Ovary (tissue), 7 donors: ENCODE measurements at regions not wholly inside any gene's neighbourhood (a gene's known extent, or its start where the extent isn't known, plus 50 kb on each side); places are given as distances from the start of the nearest gene placed in this dataset.

ENCODE experiments used
- DNase-seq, 5 donors: peaks; one replicate each; pipeline ENCODE4 v3.0.0-alpha.2; 2019 to 2020
- H3K27ac ChIP-seq, 2 donors: fragments of 200-600 bp; one replicate each; pipeline versions ENCODE4 v1.5.1 to v1.8.0; 2019 to 2022
- H3K27me3 ChIP-seq: fragments of 200-600 bp; one replicate; pipeline ENCODE4 v1.8.0; 2022
- H3K36me3 ChIP-seq: fragments of 200-600 bp; sonication (generic); one replicate; pipeline ENCODE4 v1.5.1; 2019
- H3K4me1 ChIP-seq: one replicate; pipeline ENCODE4 v1.8.1; 2013; ENCODE audit warnings: mild to moderate bottlenecking, moderate library complexity; ENCODE audit not compliant: insufficient read depth
- H3K4me3 ChIP-seq: fragments of 200-600 bp; sonication (generic); one replicate; pipeline ENCODE4 v1.5.1; 2017
- H3K9me3 ChIP-seq, 2 donors: fragments of 200-600 bp in 1 of 2; sonication (generic) in 1 of 2; one replicate each; pipeline versions ENCODE4 v1.5.1 to v1.8.1; 2013 to 2019; ENCODE audit warnings: mild to moderate bottlenecking in 1 of 2, moderate library complexity in 1 of 2
- EP300 ChIP-seq: sonication (generic); formaldehyde crosslinking; IDR thresholded peaks from one replicate; pipeline ENCODE4 v1.6.1; 2017; ENCODE audit warnings: antibody characterized with exemption
- POLR2A ChIP-seq: fragments of 450-650 bp; IDR thresholded peaks from one replicate; pipeline ENCODE4 v1.6.1; 2017; ENCODE audit warnings: antibody characterized with exemption, mild to moderate bottlenecking, moderate library complexity
- WGBS, 3 donors: extraction: QIAGEN DNeasy Blood & Tissue Kit in 1 of 3; methylation state at CpG; one replicate each; pipeline versions ENCODE4 v1.1.5 to v1.1.7; 2013 to 2017; 5-methylcytosine and 5-hydroxymethylcytosine counted together
- intact Hi-C, 4 donors: fragments of 100-400 bp; cut with DNase I; formaldehyde crosslinking; loops; one replicate each; pipeline versions ENCODE4 v1.11.0 to v1.15.1; 2022 to 2023
- TF ChIP-seq, protein P1 (sequence below), 3 donors: fragments of 450-650 bp in 2 of 3; fragments of 200-600 bp in 1 of 3; IDR thresholded peaks; one replicate each; pipeline versions ENCODE4 v1.5.1 to v1.8.0; 2016 to 2022; ENCODE audit warnings: antibody characterized with exemption in 3 of 3, mild to moderate bottlenecking in 1 of 3
- donor health status: DM: no; HTN: no; CAD: no; lungs with moderate emphysema.
- donor health status: DM: no; HTN: no; CAD: no.
- donor health status: Bipolar disorder and iron deficiency.
- donor health status: DM: no; HTN: no; CAD: no.
- donor health status: DM: yes; HTN: yes; CAD: no.

- H3K9me3 ChIP-seq: no peaks in the 10 kb centered on the region
- no peak overlapping the region for H3K4me3 ChIP-seq
- H3K27me3 ChIP-seq: no peaks in the 10 kb centered on the region
- H3K4me1 ChIP-seq: no peaks in the 10 kb centered on the region
- H3K27ac ChIP-seq: no peak overlapping the region
- DNase-seq: no peak
- no peaks in the 10 kb centered on the region for H3K36me3 ChIP-seq
- no peak for TF ChIP-seq POLR2A
- TF ChIP-seq EP300: no peak
- TF ChIP-seq, protein P1, sequence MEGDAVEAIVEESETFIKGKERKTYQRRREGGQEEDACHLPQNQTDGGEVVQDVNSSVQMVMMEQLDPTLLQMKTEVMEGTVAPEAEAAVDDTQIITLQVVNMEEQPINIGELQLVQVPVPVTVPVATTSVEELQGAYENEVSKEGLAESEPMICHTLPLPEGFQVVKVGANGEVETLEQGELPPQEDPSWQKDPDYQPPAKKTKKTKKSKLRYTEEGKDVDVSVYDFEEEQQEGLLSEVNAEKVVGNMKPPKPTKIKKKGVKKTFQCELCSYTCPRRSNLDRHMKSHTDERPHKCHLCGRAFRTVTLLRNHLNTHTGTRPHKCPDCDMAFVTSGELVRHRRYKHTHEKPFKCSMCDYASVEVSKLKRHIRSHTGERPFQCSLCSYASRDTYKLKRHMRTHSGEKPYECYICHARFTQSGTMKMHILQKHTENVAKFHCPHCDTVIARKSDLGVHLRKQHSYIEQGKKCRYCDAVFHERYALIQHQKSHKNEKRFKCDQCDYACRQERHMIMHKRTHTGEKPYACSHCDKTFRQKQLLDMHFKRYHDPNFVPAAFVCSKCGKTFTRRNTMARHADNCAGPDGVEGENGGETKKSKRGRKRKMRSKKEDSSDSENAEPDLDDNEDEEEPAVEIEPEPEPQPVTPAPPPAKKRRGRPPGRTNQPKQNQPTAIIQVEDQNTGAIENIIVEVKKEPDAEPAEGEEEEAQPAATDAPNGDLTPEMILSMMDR (IDR thresholded peaks at IDR 0.05): no peak
- intact Hi-C loops: loop anchor here in 1 of 4 donors (10.0 kb wide), 1 partner anchor 56 kb away; no protein-coding TSS in a partner anchor
Observed at GRCh38 chr17:34720760-34721159, 141.4 kb downstream of the TMEM132E start.

DNA sequence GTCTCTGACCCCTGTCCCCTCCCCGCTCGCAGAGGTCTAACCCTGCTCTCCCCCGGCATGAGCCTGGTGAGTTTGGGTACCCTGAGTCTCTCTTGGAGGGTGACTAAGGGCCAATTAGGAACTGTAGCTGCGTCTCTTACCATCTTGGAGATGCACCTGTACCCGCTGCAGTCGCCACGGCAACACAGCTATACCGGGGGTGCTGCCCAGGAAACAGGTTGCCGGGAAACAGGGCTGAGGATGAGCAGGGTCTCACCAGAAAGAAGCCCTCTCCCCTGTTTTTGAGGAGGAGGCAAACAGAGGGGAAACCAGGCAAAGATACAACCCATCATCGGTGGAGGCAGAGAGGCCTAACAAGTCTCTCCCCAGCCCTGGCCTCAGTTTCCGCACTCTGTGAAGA is 140.2 kb downstream of the TMEM132E start:
- Histone ChIP-seq H3K9me3 (no peaks in the 10 kb centered on the region), H3K27me3 (no peaks in the 10 kb centered on the region), H3K27ac (no peak overlapping the region), H3K4me3 (no peak overlapping the region), H3K36me3 (no peaks in the 10 kb centered on the region), H3K4me1 (no peaks in the 10 kb centered on the region)
- DNase-seq: no peak
- intact Hi-C loops: no loop called here
- 74 to 86% (median 75%) methylated on average over 11 of the region's 11 CpGs for WGBS, 3 donors
- TF ChIP-seq POLR2A: no peak
- TF ChIP-seq, protein P1 (IDR thresholded peaks at IDR 0.05): no peak
- no peak for TF ChIP-seq EP300

DNA sequence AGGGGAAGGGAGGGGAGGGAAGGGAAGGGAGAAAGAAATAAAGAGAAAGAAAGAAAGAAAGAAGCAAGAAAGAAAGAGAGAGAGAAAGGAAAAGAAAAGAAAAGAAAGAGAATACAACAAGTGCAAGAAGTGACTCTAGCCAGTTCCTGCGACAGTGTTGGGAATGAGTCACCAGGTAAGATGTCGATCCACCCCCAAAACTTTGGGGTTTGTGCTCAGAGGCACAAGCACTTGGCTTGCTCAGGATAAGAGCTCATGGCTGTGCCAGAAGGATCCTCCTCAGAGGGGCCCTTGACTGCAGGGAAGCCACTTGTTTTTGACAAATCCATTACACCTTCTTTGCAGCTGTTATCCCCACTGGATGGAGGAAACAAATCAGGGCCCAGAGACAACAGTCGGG is 137.7 kb downstream of the TMEM132E start:
- no peaks in the 10 kb centered on the region for H3K4me1 ChIP-seq
- WGBS, 3 donors: 63 to 74% (median 68%) methylated on average over 3 of the region's 3 CpGs
- TF ChIP-seq, protein P1 (IDR thresholded peaks at IDR 0.05): no peak
- TF ChIP-seq POLR2A (no peak), EP300 (no peak)
- no peaks in the 10 kb centered on the region for H3K27me3 ChIP-seq
- intact Hi-C loops: no loop called here
- H3K27ac ChIP-seq: no peak overlapping the region
- no peaks in the 10 kb centered on the region for H3K9me3 ChIP-seq
- H3K4me3 ChIP-seq: no peak overlapping the region
- no peak for DNase-seq
- no peaks in the 10 kb centered on the region for H3K36me3 ChIP-seq

GRCh38 chr17:34716291-34716690 is 136.9 kb downstream of the TMEM132E start:
- intact Hi-C loops: no loop called here
- 75 to 79% (median 78%) methylated on average over 3 of the region's 3 CpGs for WGBS, 3 donors
- TF ChIP-seq, protein P1 (IDR thresholded peaks at IDR 0.05): no peak
- no peak for TF ChIP-seq POLR2A
- no peak for TF ChIP-seq EP300

DNA sequence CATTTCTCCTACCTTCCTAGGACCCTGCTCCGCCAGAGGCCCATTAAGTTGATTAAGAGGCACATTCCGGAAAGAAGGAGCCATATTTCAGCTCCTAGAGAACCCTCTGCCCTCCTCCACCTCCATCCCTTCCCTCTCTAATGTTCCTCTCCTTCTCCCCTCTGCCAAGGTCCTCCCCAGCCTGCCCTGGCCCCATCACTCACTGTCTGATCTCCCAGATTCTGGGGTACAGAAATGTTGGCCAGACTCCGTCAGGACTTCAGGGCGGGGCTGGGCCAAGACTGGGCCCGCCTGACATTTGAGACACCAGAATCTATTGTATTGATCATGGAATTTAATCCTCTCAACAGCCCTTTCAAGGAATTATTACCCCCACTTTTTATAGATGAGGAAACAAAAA is 136.1 kb downstream of the TMEM132E start:
- H3K27ac ChIP-seq: no peak overlapping the region
- DNase-seq: no peak
- intact Hi-C loops: no loop called here
- H3K36me3 ChIP-seq: no peaks in the 10 kb centered on the region
- no peaks in the 10 kb centered on the region for H3K9me3 ChIP-seq
- no peaks in the 10 kb centered on the region for H3K4me1 ChIP-seq
- H3K4me3 ChIP-seq: no peak overlapping the region
- TF ChIP-seq EP300 (no peak), POLR2A (no peak)
- TF ChIP-seq, protein P1 (IDR thresholded peaks at IDR 0.05): no peak
- 41 to 60% (median 48%) methylated on average over 5 of the region's 5 CpGs for WGBS, 3 donors
- no peaks in the 10 kb centered on the region for H3K27me3 ChIP-seq

More at GRCh38 chr17:34716291-34716690, 136.9 kb downstream of the TMEM132E start:
- no peak for DNase-seq
- Histone ChIP-seq H3K27ac (no peak overlapping the region), H3K36me3 (no peaks in the 10 kb centered on the region), H3K4me3 (no peak overlapping the region), H3K9me3 (no peaks in the 10 kb centered on the region), H3K27me3 (no peaks in the 10 kb centered on the region), H3K4me1 (no peaks in the 10 kb centered on the region)
